ENCODE measurements at regions not wholly inside any gene's neighbourhood (a gene's known extent, or its start where the extent isn't known, plus 50 kb on each side); places are given as distances from the start of the nearest gene placed in this dataset.

DNA sequence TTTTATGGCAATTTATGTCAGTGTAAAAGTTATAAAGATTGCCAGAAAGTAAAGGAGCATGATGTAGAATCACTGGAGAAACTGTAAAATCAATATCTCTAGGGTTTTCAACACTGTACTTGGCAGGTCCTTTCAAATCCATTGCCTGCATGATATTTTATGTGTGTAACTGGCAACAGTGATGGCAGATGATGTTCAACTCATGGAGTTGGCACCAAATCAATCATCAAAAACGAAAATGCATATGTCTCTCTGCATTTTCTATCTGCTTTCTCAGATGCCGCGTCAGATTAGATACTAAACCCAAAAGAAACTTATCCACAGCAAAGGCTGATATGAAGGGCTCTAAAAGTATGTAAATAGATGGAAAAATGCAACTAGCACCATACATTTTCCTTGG is 1395.5 kb upstream of the PIK3C3 start:
- no peak for DNase-seq (ENCODE audit: low spot score)
- TF ChIP-seq, protein P1, sequence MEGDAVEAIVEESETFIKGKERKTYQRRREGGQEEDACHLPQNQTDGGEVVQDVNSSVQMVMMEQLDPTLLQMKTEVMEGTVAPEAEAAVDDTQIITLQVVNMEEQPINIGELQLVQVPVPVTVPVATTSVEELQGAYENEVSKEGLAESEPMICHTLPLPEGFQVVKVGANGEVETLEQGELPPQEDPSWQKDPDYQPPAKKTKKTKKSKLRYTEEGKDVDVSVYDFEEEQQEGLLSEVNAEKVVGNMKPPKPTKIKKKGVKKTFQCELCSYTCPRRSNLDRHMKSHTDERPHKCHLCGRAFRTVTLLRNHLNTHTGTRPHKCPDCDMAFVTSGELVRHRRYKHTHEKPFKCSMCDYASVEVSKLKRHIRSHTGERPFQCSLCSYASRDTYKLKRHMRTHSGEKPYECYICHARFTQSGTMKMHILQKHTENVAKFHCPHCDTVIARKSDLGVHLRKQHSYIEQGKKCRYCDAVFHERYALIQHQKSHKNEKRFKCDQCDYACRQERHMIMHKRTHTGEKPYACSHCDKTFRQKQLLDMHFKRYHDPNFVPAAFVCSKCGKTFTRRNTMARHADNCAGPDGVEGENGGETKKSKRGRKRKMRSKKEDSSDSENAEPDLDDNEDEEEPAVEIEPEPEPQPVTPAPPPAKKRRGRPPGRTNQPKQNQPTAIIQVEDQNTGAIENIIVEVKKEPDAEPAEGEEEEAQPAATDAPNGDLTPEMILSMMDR (IDR thresholded peaks at IDR 0.05; ENCODE audit: extremely low read depth, insufficient read depth, missing control alignments): no peak
- in situ Hi-C loops (cut with MboI; ENCODE audit: low pct_unique_long_range_greater_than_20kb, low sequenced_read_pairs, unreplicated experiment): no loop called here

DNA sequence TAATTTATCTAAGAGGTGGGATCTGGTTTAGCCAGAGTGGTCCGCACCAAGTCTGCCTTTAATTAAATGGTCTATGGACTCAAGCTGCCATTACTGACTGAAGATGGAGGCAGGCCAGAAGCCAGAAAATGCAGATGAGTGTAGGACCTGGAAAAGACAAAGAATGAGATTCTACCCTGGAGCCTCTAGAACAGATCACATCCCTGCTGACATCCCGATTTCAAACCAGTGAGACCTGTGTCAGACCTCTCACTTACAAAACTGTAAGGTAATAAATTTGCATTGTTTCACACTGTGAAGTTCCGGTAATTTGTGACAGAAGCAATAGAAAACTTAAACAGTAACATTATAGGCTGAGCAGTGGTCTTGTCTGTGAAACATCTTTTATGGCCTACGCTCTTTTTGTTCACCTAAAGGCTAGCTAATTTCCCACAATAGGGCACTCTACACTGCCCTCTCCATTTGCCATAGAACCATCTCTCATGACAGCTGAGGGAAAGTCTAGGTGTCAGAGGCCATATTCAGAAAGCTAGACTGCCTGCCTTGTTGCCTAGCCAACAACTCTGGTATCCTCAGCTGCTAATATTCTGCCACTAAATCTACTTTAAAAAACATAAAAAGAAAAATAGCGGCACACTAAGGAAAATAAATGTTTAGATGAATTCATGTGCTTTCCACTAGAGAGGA is 1396.2 kb upstream of the PIK3C3 start:
- TF ChIP-seq, protein P1 (IDR thresholded peaks at IDR 0.05; ENCODE audit: extremely low read depth, insufficient read depth, missing control alignments): no peak
- in situ Hi-C loops (cut with MboI; ENCODE audit: low pct_unique_long_range_greater_than_20kb, low sequenced_read_pairs, unreplicated experiment): no loop called here
- no peak for DNase-seq (ENCODE audit: low spot score)

DNA sequence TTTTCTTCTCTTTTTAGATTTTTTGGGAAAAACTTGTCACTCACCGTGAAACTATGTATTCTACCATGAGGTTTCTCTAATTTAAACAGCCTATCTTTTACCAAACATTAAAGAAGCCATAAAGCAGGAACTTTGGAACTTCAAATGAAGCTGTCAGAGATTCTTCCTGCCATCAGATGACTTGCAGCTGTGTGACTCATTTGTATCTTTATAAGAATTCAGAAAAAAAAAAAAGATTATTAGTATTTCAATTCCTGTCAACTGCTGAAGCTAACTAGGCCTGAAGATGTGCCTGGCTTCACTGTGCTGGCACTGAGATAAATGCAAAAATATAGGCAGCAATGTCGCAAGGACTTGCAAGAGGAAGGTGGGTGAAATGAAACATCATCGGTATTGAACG is 1399.1 kb upstream of the PIK3C3 start:
- TF ChIP-seq, protein P1 (IDR thresholded peaks at IDR 0.05; ENCODE audit: extremely low read depth, insufficient read depth, missing control alignments): no peak
- in situ Hi-C loops (cut with MboI; ENCODE audit: low pct_unique_long_range_greater_than_20kb, low sequenced_read_pairs, unreplicated experiment): no loop called here
- no peak for DNase-seq (ENCODE audit: low spot score)

DNA sequence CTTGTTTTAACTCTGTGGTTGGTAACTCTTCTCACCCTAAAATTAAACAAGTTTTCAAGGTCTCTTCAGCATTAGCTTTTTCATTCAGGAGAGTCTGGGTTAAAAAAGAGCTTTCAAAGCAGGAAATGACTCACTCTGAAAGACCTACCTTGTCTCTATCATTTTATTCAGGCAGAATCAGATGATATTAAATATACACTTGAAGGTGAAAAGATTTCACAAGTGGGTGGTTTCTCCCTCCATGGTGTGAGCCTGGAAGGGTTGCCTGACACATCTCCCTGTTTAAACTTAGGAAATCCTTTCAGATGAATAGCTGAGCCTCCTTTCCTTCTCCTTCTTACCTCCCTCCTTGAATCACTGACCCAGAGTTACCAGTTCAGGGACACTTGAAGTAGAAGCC is 1402.0 kb upstream of the PIK3C3 start:
- DNase-seq (ENCODE audit: low spot score): no peak
- in situ Hi-C loops (cut with MboI; ENCODE audit: low pct_unique_long_range_greater_than_20kb, low sequenced_read_pairs, unreplicated experiment): no loop called here
- TF ChIP-seq, protein P1 (IDR thresholded peaks at IDR 0.05; ENCODE audit: extremely low read depth, insufficient read depth, missing control alignments): no peak

DNA sequence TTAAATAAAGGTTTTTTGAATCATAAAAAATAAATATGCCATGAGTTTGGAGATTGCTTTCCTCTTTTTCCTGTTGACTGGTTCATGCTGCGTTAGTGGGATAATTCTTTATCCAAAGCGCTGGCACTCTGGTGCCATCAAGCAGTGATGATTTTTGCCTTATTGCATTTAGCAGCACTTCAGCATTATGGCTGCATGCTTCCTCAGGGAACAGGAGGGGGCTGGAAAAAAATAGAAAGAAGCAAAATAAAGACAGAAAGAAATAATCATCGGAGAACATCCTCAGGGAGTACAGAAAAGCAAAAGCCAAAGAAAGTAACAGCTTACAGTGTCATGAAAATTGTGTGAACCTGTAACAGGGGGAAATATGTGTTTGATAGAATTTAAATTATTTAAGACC is 1408.2 kb upstream of the PIK3C3 start:
- in situ Hi-C loops (cut with MboI; ENCODE audit: low pct_unique_long_range_greater_than_20kb, low sequenced_read_pairs, unreplicated experiment): no loop called here
- DNase-seq (ENCODE audit: low spot score): no peak
- TF ChIP-seq, protein P1 (IDR thresholded peaks at IDR 0.05; ENCODE audit: extremely low read depth, insufficient read depth, missing control alignments): no peak

DNA sequence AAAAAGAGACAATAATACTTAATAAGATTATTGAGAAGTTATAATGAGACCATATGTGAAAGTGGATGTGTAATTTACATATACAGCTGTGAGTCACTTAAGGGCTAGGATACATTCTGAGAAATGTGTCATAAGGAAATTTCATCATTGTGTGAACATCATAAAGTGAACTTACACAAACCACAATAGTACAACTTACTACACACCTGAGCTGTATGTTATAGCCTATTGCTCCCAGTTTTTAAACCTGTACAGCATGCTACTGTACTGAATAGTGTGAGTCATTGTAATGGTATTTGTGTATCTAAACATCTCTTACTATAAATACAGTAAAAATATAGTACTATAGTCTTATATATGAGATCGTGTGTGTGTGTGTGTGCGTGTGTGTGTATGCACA is 1420.3 kb upstream of the PIK3C3 start:
- DNase-seq (ENCODE audit: low spot score): no peak
- in situ Hi-C loops (cut with MboI; ENCODE audit: low pct_unique_long_range_greater_than_20kb, low sequenced_read_pairs, unreplicated experiment): no loop called here
- TF ChIP-seq, protein P1 (IDR thresholded peaks at IDR 0.05; ENCODE audit: extremely low read depth, insufficient read depth, missing control alignments): no peak
